Mucosa of descending colon (tissue), 3 donors: ENCODE measurements at regions not wholly inside any gene's neighbourhood (a gene's known extent, or its start where the extent isn't known, plus 50 kb on each side); places are given as distances from the start of the nearest gene placed in this dataset.

Source experiments
- ATAC-seq: fragments of 200-7000 bp; cut with Tn5 transposase; one replicate; pipeline ENCODE4 v1.9.1; 2020; ENCODE audit warnings: mild to moderate bottlenecking, moderate library complexity
- DNase-seq, 3 donors: peaks; one replicate each; pipeline ENCODE4 v3.0.0-alpha.2; 2020
- H3K36me3 ChIP-seq: fragments of 200-600 bp; one replicate; pipeline ENCODE4 v1.8.0; 2021; ENCODE audit warnings: low read depth, mild to moderate bottlenecking
- H3K4me1 ChIP-seq: fragments of 200-600 bp; one replicate; pipeline ENCODE4 v1.8.0; 2021; ENCODE audit warnings: low read depth, mild to moderate bottlenecking
- H3K4me3 ChIP-seq: fragments of 200-600 bp; one replicate; pipeline ENCODE4 v1.8.0; 2021; ENCODE audit warnings: mild to moderate bottlenecking
- H3K9me3 ChIP-seq: fragments of 200-600 bp; one replicate; pipeline ENCODE4 v1.8.0; 2021; ENCODE audit warnings: mild to moderate bottlenecking
- intact Hi-C, 2 donors: fragments of 100-400 bp; cut with DNase I in 1 of 2; cut with micrococcal nuclease in 1 of 2; formaldehyde crosslinking; loops; one replicate each; pipeline versions ENCODE4 v1.11.0 to v1.11.1; 2022; cut with DNase I, micrococcal nuclease
- TF ChIP-seq, protein P1 (sequence below): fragments of 200-600 bp; IDR thresholded peaks from one replicate; pipeline ENCODE4 v1.8.0; 2022; ENCODE audit warnings: antibody characterized with exemption, mild to moderate bottlenecking
- donor health status: DM: no; HTN: no; CAD: no; lungs with moderate emphysema.
- donor health status: DM: no; HTN: no; CAD: no.
- donor health status: DM: no; HTN: yes; CAD: no.

DNA sequence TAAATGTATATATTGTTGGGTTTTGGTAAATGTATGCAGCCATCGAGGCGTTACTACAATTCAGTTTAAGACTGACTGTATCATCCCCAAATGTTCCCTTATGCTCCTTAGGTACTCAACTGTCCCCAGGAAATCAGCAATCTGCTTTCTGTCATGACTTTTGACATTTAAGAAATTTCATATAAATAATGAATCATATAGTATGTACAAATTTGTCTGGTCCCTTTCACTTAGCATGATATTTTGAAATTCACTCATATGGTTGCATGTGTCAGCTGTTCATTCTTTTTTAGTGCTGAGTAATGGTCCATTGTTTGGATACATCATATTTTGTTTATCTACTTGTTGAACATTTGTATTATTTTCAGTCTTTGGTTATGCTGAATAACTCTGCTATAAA is 218.8 kb downstream of the C4orf33 start:
- Histone ChIP-seq H3K9me3 (no peaks in the 10 kb centered on the region), H3K4me3 (no peak overlapping the region), H3K36me3 (no peaks in the 10 kb centered on the region), H3K4me1 (no peaks in the 10 kb centered on the region)
- DNase-seq = no peak
- no peak for ATAC-seq
- TF ChIP-seq, protein P1, sequence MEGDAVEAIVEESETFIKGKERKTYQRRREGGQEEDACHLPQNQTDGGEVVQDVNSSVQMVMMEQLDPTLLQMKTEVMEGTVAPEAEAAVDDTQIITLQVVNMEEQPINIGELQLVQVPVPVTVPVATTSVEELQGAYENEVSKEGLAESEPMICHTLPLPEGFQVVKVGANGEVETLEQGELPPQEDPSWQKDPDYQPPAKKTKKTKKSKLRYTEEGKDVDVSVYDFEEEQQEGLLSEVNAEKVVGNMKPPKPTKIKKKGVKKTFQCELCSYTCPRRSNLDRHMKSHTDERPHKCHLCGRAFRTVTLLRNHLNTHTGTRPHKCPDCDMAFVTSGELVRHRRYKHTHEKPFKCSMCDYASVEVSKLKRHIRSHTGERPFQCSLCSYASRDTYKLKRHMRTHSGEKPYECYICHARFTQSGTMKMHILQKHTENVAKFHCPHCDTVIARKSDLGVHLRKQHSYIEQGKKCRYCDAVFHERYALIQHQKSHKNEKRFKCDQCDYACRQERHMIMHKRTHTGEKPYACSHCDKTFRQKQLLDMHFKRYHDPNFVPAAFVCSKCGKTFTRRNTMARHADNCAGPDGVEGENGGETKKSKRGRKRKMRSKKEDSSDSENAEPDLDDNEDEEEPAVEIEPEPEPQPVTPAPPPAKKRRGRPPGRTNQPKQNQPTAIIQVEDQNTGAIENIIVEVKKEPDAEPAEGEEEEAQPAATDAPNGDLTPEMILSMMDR = no peak
- intact Hi-C loops = no loop called here

DNA sequence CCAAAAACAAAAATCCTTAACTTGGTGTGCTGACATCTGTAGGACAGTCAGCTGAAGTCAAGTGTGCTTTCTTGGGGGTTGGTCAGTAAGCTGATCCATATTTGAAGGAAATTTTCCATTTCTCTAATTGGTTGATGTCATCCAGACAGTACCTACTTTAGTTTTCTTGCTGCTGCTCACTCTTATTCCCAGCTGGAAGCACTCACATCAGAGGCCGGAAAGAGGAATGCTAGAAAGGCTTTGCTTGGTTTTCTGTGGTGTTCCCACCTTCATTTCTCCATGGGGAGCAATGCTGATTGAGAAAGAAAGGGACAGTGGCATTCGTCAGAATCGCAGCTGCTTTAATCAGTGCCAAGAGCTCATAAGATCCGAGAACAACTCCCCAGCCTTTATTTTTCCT is 227.0 kb downstream of the C4orf33 start:
- intact Hi-C loops = no loop called here

DNA sequence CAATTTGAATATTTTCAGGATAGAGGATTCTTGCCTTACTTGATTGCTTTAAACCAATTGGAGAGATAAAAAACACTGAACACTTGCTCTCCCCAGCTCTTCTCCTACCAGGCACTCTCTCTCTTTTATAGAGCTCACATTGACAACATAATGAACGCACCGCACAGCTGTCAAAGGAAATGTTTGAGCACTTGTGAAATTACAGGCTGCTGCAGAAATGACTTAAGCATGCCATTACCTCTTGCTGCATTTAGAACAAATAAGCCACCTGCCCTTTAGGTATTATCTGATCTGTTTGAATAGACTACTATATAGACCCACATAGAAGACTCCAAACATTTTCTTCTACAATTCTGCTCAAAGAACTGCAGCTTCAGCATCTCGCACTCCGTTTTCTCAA is 227.7 kb downstream of the C4orf33 start:
- no peak overlapping the region for H3K4me3 ChIP-seq
- intact Hi-C loops = no loop called here
- H3K36me3 ChIP-seq = no peaks in the 10 kb centered on the region
- H3K4me1 ChIP-seq = no peaks in the 10 kb centered on the region
- TF ChIP-seq, protein P1 = no peak
- no peaks in the 10 kb centered on the region for H3K9me3 ChIP-seq
- ATAC-seq = no peak
- no peak for DNase-seq

More for the DNA sequence above, 227.0 kb downstream of the C4orf33 start:
- ATAC-seq (no peak), DNase-seq (no peak)
- H3K36me3 ChIP-seq = no peaks in the 10 kb centered on the region
- H3K4me1 ChIP-seq = no peaks in the 10 kb centered on the region
- no peak overlapping the region for H3K4me3 ChIP-seq
- H3K9me3 ChIP-seq = no peaks in the 10 kb centered on the region
- TF ChIP-seq, protein P1 = no peak

DNA sequence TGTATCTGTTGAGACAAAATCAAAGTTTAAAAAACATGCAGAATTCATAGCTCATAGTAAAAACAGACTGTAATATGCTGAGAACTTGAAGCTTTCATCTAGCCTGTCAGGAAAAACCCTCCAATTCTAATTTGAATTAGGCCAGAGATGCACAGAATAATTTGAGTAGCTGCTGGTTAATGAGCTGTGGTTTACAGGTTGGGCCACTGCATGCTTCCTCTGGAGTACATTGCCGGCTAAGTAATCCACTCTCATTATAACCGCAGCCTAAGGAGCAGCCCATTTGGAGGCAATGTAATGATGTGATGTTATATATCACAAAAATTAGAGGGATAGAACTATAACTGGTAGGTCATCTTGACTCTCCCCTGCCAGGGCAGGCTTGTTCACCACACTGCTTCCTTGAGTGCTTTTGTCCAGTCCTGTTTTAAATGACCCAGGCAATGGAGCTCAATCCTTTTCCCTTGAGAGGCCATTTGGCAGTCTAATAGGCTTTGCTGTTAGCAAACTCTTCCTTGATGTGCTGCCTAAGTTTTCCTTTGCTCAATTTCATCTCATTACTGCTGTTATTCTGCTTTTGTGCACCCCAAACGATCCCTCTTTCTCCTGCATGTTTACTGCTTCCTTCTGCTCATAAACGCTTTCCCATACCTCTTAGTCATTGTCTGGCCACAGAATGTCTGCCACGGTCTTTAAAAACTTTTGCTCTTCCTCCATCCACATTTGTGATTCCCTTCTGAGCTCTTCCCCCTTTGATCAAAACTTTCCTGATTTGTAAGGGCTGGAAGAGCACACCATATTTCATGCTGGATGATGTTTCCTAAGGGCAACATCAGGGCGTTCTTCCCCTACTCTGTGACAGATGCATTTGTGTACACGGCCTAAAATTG is 230.9 kb downstream of the C4orf33 start:
- H3K4me1 ChIP-seq = no peaks in the 10 kb centered on the region
- H3K36me3 ChIP-seq = no peaks in the 10 kb centered on the region
- H3K4me3 ChIP-seq = no peak overlapping the region
- no peaks in the 10 kb centered on the region for H3K9me3 ChIP-seq
- TF ChIP-seq, protein P1 = no peak
- intact Hi-C loops = no loop called here
- no peak for ATAC-seq
- DNase-seq = no peak

DNA sequence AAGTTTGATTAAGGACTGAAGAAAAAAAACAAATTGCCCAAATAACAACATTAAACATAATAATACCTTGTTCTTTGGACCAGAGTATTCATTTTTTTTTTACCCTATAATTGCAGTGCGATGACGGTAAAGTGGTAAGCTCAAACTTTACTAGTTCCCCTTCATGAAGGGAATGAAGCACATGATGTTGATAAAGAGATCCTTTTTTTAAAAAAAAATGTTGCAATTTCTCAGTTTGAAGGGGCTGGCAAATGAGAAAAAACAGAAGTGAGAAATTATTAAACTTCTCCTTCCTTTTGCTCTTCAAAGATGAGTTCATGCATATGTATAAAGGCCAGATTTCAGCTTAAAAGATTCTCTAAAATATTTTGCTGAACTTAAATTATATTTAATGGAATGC is 231.7 kb downstream of the C4orf33 start:
- TF ChIP-seq, protein P1 = no peak
- no peak for DNase-seq

More for the DNA sequence above, 231.7 kb downstream of the C4orf33 start:
- Histone ChIP-seq H3K4me3 (no peak overlapping the region), H3K4me1 (no peaks in the 10 kb centered on the region), H3K36me3 (no peaks in the 10 kb centered on the region), H3K9me3 (no peaks in the 10 kb centered on the region)
- intact Hi-C loops = no loop called here
- ATAC-seq = no peak
